Suprapubic skin (tissue), 4 donors: ENCODE measurements at regions not wholly inside any gene's neighbourhood (a gene's known extent, or its start where the extent isn't known, plus 50 kb on each side); places are given as distances from the start of the nearest gene placed in this dataset.

Source experiments
- DNase-seq, 2 donors: peaks; one replicate each; pipeline ENCODE4 v3.0.0-alpha.2; 2019; ENCODE audit warnings: low spot score in 2 of 2
- H3K27ac ChIP-seq: fragments of 200-600 bp; sonication (generic); one replicate; pipeline ENCODE4 v1.5.1; 2019
- H3K27me3 ChIP-seq: fragments of 200-600 bp; sonication (generic); one replicate; pipeline ENCODE4 v1.5.1; 2019
- H3K36me3 ChIP-seq: fragments of 200-600 bp; sonication (generic); one replicate; pipeline ENCODE4 v1.5.1; 2019
- H3K4me1 ChIP-seq: fragments of 200-600 bp; sonication (generic); one replicate; pipeline ENCODE4 v1.5.1; 2019
- H3K4me3 ChIP-seq: fragments of 200-600 bp; sonication (generic); one replicate; pipeline ENCODE4 v1.5.1; 2019; ENCODE audit warnings: mild to moderate bottlenecking
- H3K9me3 ChIP-seq: fragments of 200-600 bp; sonication (generic); one replicate; pipeline ENCODE4 v1.5.1; 2019
- EP300 ChIP-seq: sonication (generic); formaldehyde crosslinking; IDR thresholded peaks from one replicate; pipeline ENCODE4 v1.6.1; 2017; ENCODE audit warnings: antibody characterized with exemption
- POLR2A ChIP-seq, 2 donors: fragments of 450-650 bp; IDR thresholded peaks; one replicate each; pipeline ENCODE4 v1.6.1; 2017; ENCODE audit warnings: antibody characterized with exemption in 2 of 2, mild to moderate bottlenecking in 2 of 2, moderate library complexity in 2 of 2
- POLR2AphosphoS5 ChIP-seq, 3 donors: sonication (generic); formaldehyde crosslinking; IDR thresholded peaks; one replicate each; pipeline ENCODE4 v1.6.1; 2017; ENCODE audit warnings: antibody characterized with exemption in 3 of 3
- WGBS: methylation state at CpG from one replicate; pipeline ENCODE4 v1.1.5; 2018; 5-methylcytosine and 5-hydroxymethylcytosine counted together
- TF ChIP-seq, protein P1 (sequence below), 2 donors: fragments of 200-600 bp in 1 of 2; fragments of 450-650 bp in 1 of 2; sonication (generic) in 1 of 2; IDR thresholded peaks; one replicate each; pipeline ENCODE4 v1.5.1; 2016 to 2019; ENCODE audit warnings: antibody characterized with exemption in 2 of 2, mild to moderate bottlenecking in 1 of 2, moderate library complexity in 1 of 2

DNA sequence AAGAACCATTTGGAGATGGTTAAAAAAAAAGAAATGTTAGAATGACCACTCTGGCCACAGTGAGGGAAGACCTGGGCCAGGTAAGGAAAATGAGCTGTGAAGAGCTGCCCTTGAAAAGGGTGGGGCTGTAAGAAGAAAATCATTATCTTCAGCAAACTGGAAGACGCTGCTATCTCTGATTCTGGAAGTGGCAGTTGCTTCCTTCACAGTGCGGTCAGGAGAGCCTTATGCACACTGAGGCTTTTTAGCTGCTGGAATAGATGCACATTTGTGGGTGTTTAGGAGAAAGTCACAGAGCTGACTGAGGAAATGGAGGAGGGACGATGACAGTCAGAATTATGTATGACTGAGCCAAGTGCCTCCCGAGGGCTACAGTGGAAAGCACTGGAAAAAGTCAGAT is 91.6 kb downstream of the TBX19 start:
- Histone ChIP-seq H3K4me1 (no peaks in the 10 kb centered on the region), H3K9me3 (no peaks in the 10 kb centered on the region), H3K36me3 (no peaks in the 10 kb centered on the region), H3K27ac (no peak overlapping the region), H3K4me3 (no peak overlapping the region), H3K27me3 (no peaks in the 10 kb centered on the region)
- DNase-seq = no peak
- no peak for TF ChIP-seq EP300
- TF ChIP-seq, protein P1, sequence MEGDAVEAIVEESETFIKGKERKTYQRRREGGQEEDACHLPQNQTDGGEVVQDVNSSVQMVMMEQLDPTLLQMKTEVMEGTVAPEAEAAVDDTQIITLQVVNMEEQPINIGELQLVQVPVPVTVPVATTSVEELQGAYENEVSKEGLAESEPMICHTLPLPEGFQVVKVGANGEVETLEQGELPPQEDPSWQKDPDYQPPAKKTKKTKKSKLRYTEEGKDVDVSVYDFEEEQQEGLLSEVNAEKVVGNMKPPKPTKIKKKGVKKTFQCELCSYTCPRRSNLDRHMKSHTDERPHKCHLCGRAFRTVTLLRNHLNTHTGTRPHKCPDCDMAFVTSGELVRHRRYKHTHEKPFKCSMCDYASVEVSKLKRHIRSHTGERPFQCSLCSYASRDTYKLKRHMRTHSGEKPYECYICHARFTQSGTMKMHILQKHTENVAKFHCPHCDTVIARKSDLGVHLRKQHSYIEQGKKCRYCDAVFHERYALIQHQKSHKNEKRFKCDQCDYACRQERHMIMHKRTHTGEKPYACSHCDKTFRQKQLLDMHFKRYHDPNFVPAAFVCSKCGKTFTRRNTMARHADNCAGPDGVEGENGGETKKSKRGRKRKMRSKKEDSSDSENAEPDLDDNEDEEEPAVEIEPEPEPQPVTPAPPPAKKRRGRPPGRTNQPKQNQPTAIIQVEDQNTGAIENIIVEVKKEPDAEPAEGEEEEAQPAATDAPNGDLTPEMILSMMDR (IDR thresholded peaks at IDR 0.05) = no peak
- TF ChIP-seq POLR2AphosphoS5 (IDR thresholded peaks at IDR 0.05) = no peak
- TF ChIP-seq POLR2A (IDR thresholded peaks at IDR 0.05) = no peak
- WGBS = 83% methylated on average over 4 of the region's 4 CpGs

DNA sequence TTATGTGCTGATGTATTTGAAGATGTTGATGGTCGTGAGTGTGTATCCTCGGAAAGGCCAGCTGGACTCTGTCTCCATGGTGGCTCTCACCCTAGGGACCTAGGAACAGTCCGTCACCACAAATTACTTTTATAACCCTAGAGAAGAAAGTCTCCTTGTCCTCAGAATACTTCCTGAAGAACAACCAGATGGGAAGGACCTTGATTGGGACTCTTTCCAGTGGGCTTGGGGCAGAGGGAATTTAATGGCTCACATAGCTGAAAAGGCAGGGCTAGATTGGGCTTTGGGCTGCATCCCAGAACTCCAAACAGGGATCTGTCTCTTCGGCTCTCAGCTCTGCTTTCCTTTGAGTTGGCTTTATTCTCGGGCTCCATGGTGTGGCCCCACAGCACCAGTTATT is 90.8 kb downstream of the TBX19 start:
- WGBS = 85% methylated on average over 4 of the region's 5 CpGs
- no peaks in the 10 kb centered on the region for H3K27me3 ChIP-seq

DNA sequence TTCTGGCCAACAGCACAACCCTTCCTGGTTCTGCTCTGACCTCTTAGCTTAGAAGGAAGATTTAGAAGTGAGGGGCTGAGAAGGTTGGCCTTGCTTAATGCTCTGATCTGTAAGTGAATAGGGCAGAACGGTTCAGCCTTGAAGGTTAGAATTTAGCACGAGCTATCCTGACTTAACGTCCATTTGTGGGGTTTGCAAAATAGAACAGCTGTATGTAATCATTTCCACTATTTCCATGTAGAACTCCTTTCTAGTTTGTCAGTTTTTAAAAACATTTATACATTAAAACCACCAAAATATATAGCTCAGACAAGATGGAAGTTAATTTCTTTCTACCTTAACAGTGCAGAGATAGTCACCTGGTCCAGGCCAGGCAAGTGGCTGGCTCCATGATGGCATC is 89.9 kb downstream of the TBX19 start:
- H3K27me3 ChIP-seq = no peaks in the 10 kb centered on the region
- H3K4me3 ChIP-seq = no peak overlapping the region
- H3K36me3 ChIP-seq = no peaks in the 10 kb centered on the region
- H3K4me1 ChIP-seq = no peaks in the 10 kb centered on the region
- no peaks in the 10 kb centered on the region for H3K9me3 ChIP-seq
- DNase-seq = no peak
- 94% methylated on average over 3 of the region's 3 CpGs for WGBS
- no peak overlapping the region for H3K27ac ChIP-seq
- TF ChIP-seq POLR2A (IDR thresholded peaks at IDR 0.05) = no peak
- TF ChIP-seq EP300 = no peak
- TF ChIP-seq, protein P1 (IDR thresholded peaks at IDR 0.05) = no peak
- no peak for TF ChIP-seq POLR2AphosphoS5 (IDR thresholded peaks at IDR 0.05)

More for the DNA sequence above, 90.8 kb downstream of the TBX19 start:
- no peaks in the 10 kb centered on the region for H3K4me1 ChIP-seq
- H3K36me3 ChIP-seq = no peaks in the 10 kb centered on the region
- no peaks in the 10 kb centered on the region for H3K9me3 ChIP-seq
- H3K4me3 ChIP-seq = no peak overlapping the region
- TF ChIP-seq POLR2A (IDR thresholded peaks at IDR 0.05) (no peak), EP300 (no peak), POLR2AphosphoS5 (IDR thresholded peaks at IDR 0.05) (no peak)
- TF ChIP-seq, protein P1 (IDR thresholded peaks at IDR 0.05) = no peak
- DNase-seq = no peak
- H3K27ac ChIP-seq = no peak overlapping the region

DNA sequence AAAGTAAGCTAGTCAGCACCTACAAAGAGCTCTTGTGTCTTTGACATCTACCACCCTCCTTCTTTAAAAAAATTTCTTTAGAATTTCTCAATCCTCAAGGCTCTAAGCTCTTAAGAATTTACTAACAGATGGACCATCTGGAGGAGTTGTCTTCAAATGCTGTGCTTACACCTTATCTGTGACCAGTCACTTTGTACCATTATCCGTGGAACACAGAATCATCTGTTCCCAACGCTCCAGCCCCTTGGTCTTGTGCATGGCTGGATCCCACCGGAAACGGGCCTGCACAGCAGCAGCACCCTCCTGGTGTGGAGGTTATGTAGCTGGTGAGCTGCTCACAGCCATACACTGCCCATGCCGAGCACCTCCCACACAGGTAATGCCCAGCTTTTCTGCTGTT is 89.0 kb downstream of the TBX19 start:
- Histone ChIP-seq H3K4me3 (no peak overlapping the region), H3K27me3 (no peaks in the 10 kb centered on the region), H3K27ac (no peak overlapping the region), H3K9me3 (no peaks in the 10 kb centered on the region), H3K4me1 (no peaks in the 10 kb centered on the region), H3K36me3 (no peaks in the 10 kb centered on the region)
- DNase-seq = no peak
- TF ChIP-seq POLR2A (IDR thresholded peaks at IDR 0.05) (no peak), POLR2AphosphoS5 (IDR thresholded peaks at IDR 0.05) (no peak)
- TF ChIP-seq, protein P1 (IDR thresholded peaks at IDR 0.05) = no peak
- 96% methylated on average over 5 of the region's 5 CpGs for WGBS

DNA sequence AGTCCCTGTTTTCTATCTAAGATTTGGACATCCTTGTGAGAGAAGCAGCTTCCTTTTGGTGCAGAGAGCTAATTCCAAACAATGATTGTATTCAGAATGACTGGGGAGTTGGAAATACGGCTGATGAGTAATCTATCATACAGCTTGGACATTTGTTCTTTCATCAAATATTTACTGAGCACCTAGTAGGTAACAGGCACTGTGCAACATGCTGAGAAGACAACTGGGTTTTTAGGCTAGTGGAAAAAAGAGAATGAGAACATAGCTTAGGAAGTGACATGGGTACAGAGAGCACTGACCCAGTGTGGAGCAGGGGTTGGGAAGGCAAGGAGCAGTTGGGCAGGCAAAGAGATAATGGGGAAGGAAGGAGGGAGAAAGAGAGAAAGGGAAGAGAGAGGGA is 87.5 kb downstream of the TBX19 start:
- 82% methylated on average over 1 of the region's 1 CpG for WGBS
- no peak overlapping the region for H3K27ac ChIP-seq
- no peak overlapping the region for H3K4me3 ChIP-seq

More for the DNA sequence above, 87.5 kb downstream of the TBX19 start:
- no peak for DNase-seq
- H3K9me3 ChIP-seq = no peaks in the 10 kb centered on the region
- H3K36me3 ChIP-seq = no peaks in the 10 kb centered on the region
- no peaks in the 10 kb centered on the region for H3K27me3 ChIP-seq
- TF ChIP-seq EP300 (no peak), POLR2AphosphoS5 (IDR thresholded peaks at IDR 0.05) (no peak), POLR2A (IDR thresholded peaks at IDR 0.05) (no peak)
- TF ChIP-seq, protein P1 (IDR thresholded peaks at IDR 0.05) = no peak
- H3K4me1 ChIP-seq = no peaks in the 10 kb centered on the region
